ENCODE measurements at regions not wholly inside any gene's neighbourhood (a gene's known extent, or its start where the extent isn't known, plus 50 kb on each side); places are given as distances from the start of the nearest gene placed in this dataset.

- DNase-seq (no peak), ATAC-seq (no peak)
- H3K4me1 ChIP-seq = no peaks in the 10 kb centered on the region
- intact Hi-C loops (cut with DNase I; ENCODE audit: low total_unique reads) = no loop called here
- no peaks in the 10 kb centered on the region for H3K9me3 ChIP-seq
- H3K27me3 ChIP-seq = no peaks in the 10 kb centered on the region
- H3K27ac ChIP-seq = no peak overlapping the region
- no peaks in the 10 kb centered on the region for H3K36me3 ChIP-seq
- H3K4me3 ChIP-seq = no peak overlapping the region
- in situ Hi-C loops (cut with MboI; ENCODE audit: low sequenced_read_pairs in 4 of 4) = no loop called here
- TF ChIP-seq CTCF (IDR thresholded peaks at IDR 0.05 in 4 of 5, conservative IDR thresholded peaks at IDR 0.05 in 1 of 5) = no peak
- TF ChIP-seq POLR2A (IDR thresholded peaks at IDR 0.05) = no peak
These were observed 651.1 kb upstream of the ID2 start for GRCh38 chr2:8030573-8031303.

- Histone ChIP-seq H3K36me3 (no peaks in the 10 kb centered on the region), H3K27ac (no peak overlapping the region), H3K9me3 (no peaks in the 10 kb centered on the region), H3K27me3 (no peaks in the 10 kb centered on the region), H3K4me3 (no peak overlapping the region), H3K4me1 (no peaks in the 10 kb centered on the region)
- intact Hi-C loops (cut with DNase I; ENCODE audit: low total_unique reads) (no loop called here), in situ Hi-C loops (cut with MboI; ENCODE audit: low sequenced_read_pairs in 4 of 4) (no loop called here)
- TF ChIP-seq CTCF (IDR thresholded peaks at IDR 0.05 in 4 of 5, conservative IDR thresholded peaks at IDR 0.05 in 1 of 5) = no peak
- no peak for TF ChIP-seq POLR2A (IDR thresholded peaks at IDR 0.05)
- no peak for DNase-seq
- no peak for ATAC-seq
These were observed 650.5 kb upstream of the ID2 start for GRCh38 chr2:8031370-8031769.

- no peaks in the 10 kb centered on the region for H3K9me3 ChIP-seq
- no peaks in the 10 kb centered on the region for H3K27me3 ChIP-seq
- H3K36me3 ChIP-seq = no peaks in the 10 kb centered on the region
- in situ Hi-C loops (cut with MboI; ENCODE audit: low sequenced_read_pairs in 4 of 4) (no loop called here), intact Hi-C loops (cut with DNase I; ENCODE audit: low total_unique reads) (no loop called here)
- ATAC-seq (no peak), DNase-seq (no peak)
- H3K4me3 ChIP-seq = no peak overlapping the region
- H3K27ac ChIP-seq = no peak overlapping the region
- TF ChIP-seq POLR2A (IDR thresholded peaks at IDR 0.05) (no peak), CTCF (IDR thresholded peaks at IDR 0.05 in 4 of 5, conservative IDR thresholded peaks at IDR 0.05 in 1 of 5) (no peak)
- no peaks in the 10 kb centered on the region for H3K4me1 ChIP-seq
These were observed 648.2 kb upstream of the ID2 start for GRCh38 chr2:8033546-8034096.

- intact Hi-C loops (cut with DNase I; ENCODE audit: low total_unique reads) (no loop called here), in situ Hi-C loops (cut with MboI; ENCODE audit: low sequenced_read_pairs in 4 of 4) (no loop called here)
- Histone ChIP-seq H3K9me3 (no peaks in the 10 kb centered on the region), H3K27me3 (no peaks in the 10 kb centered on the region), H3K4me1 (no peaks in the 10 kb centered on the region), H3K27ac (no peak overlapping the region), H3K36me3 (no peaks in the 10 kb centered on the region), H3K4me3 (no peak overlapping the region)
- DNase-seq (no peak), ATAC-seq (no peak)
- TF ChIP-seq CTCF (IDR thresholded peaks at IDR 0.05 in 4 of 5, conservative IDR thresholded peaks at IDR 0.05 in 1 of 5) (no peak), POLR2A (IDR thresholded peaks at IDR 0.05) (no peak)
These were observed 645.5 kb upstream of the ID2 start for GRCh38 chr2:8036366-8036765.
